NB4 (cell line): ENCODE measurements at regions not wholly inside any gene's neighbourhood (a gene's known extent, or its start where the extent isn't known, plus 50 kb on each side); places are given as distances from the start of the nearest gene placed in this dataset.

Experiments
- POLR2A ChIP-seq: IDR thresholded peaks from 2 replicates; pipeline ENCODE4 v1.6.1; 2011; ENCODE audit warnings: mild to moderate bottlenecking; ENCODE audit not compliant: insufficient read length; ENCODE audit errors: extremely low read depth
- TF ChIP-seq, protein P1 (sequence below): IDR thresholded peaks from one replicate; pipeline ENCODE4 v1.5.1; 2012; ENCODE audit warnings: low read depth, low read length

DNA sequence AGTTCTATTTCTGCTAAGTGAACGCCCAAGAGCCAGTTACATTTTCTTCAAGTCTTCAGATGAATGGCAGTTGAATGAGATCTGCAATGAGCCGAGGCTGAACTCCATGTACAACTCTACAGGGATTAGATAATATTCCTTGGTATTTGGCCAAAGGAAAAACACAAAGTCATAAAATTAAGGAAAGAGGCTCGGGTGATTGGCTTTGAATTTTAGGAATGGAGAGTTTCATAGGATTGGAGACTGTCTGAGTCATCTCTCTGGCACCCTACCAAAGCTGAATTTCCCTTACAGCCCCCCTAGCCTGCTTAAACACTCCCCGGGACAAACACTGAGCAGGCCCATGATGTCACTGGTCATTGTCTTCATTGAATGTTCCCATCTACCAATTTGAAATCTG lies 188.0 kb upstream of the C1QTNF7 start:
- TF ChIP-seq, protein P1, sequence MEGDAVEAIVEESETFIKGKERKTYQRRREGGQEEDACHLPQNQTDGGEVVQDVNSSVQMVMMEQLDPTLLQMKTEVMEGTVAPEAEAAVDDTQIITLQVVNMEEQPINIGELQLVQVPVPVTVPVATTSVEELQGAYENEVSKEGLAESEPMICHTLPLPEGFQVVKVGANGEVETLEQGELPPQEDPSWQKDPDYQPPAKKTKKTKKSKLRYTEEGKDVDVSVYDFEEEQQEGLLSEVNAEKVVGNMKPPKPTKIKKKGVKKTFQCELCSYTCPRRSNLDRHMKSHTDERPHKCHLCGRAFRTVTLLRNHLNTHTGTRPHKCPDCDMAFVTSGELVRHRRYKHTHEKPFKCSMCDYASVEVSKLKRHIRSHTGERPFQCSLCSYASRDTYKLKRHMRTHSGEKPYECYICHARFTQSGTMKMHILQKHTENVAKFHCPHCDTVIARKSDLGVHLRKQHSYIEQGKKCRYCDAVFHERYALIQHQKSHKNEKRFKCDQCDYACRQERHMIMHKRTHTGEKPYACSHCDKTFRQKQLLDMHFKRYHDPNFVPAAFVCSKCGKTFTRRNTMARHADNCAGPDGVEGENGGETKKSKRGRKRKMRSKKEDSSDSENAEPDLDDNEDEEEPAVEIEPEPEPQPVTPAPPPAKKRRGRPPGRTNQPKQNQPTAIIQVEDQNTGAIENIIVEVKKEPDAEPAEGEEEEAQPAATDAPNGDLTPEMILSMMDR = no peak
- TF ChIP-seq POLR2A = no peak
